Natural killer cell (primary cell): ENCODE measurements at regions not wholly inside any gene's neighbourhood (a gene's known extent, or its start where the extent isn't known, plus 50 kb on each side); places are given as distances from the start of the nearest gene placed in this dataset.
A peak's percentile ranks its signal among the peaks of the same experiment; 100 is the strongest.

Experiments
- ATAC-seq, 3 donors: fragments of 150-1000 bp in 2 of 3; fragments of 200-7000 bp in 1 of 3; cut with Tn5 transposase; 1 replicate in 1 of 3; 2 replicates in 2 of 3; pipeline ENCODE4 v1.10.0; 2021; ENCODE audit warnings: mild to moderate bottlenecking in 2 of 3, moderate library complexity in 2 of 3
- DNase-seq, 2 donors: peaks; one replicate each; pipeline versions ENCODE4 v3.0.0 to v3.0.0-alpha.2; 2013 to 2021; ENCODE audit warnings: mixed read lengths in 1 of 2
- H3K27ac ChIP-seq: one replicate; pipeline ENCODE4 v1.5.1; 2013; ENCODE audit warnings: mild to moderate bottlenecking, low read length
- H3K27me3 ChIP-seq: one replicate; pipeline ENCODE4 v1.6.1; 2013; ENCODE audit warnings: low read length; ENCODE audit not compliant: control insufficient read depth, insufficient read depth
- H3K36me3 ChIP-seq: one replicate; pipeline ENCODE4 v1.6.1; 2013; ENCODE audit warnings: low read length; ENCODE audit not compliant: control insufficient read depth, insufficient read depth
- H3K4me1 ChIP-seq: one replicate; pipeline ENCODE4 v1.6.1; 2013; ENCODE audit warnings: low read length; ENCODE audit not compliant: control insufficient read depth, insufficient read depth
- H3K4me3 ChIP-seq: one replicate; pipeline ENCODE4 v1.5.1; 2013; ENCODE audit warnings: low read length
- H3K9me3 ChIP-seq: one replicate; pipeline ENCODE4 v1.6.1; 2013; ENCODE audit warnings: low read length; ENCODE audit not compliant: control insufficient read depth, insufficient read depth
- H3K27ac Mint-ChIP-seq, 2 donors: one replicate each; pipeline ENCODE4 v1.8.0; 2022; ENCODE audit warnings: mild to moderate bottlenecking in 2 of 2, mixed read lengths in 2 of 2, moderate library complexity in 1 of 2
- H3K27me3 Mint-ChIP-seq, 2 donors: one replicate each; pipeline ENCODE4 v1.8.0; 2022; ENCODE audit warnings: low read depth in 2 of 2, mixed read lengths in 2 of 2
- H3K36me3 Mint-ChIP-seq: one replicate; pipeline ENCODE4 v1.8.0; 2022; ENCODE audit warnings: mixed read lengths
- H3K4me1 Mint-ChIP-seq, 2 donors: one replicate each; pipeline ENCODE4 v1.8.0; 2022; ENCODE audit warnings: mixed read lengths in 2 of 2
- H3K4me3 Mint-ChIP-seq: one replicate; pipeline ENCODE4 v1.8.0; 2022; ENCODE audit warnings: mild to moderate bottlenecking, moderate library complexity, mixed read lengths
- H3K9me3 Mint-ChIP-seq, 2 donors: one replicate each; pipeline ENCODE4 v1.8.0; 2022; ENCODE audit warnings: mixed read lengths in 2 of 2
- WGBS: methylation state at CpG from one replicate; pipeline ENCODE4 v1.1.7; 2013; ENCODE audit warnings: missing lambda C conversion rate; ENCODE audit not compliant: insufficient coverage; 5-methylcytosine and 5-hydroxymethylcytosine counted together
- intact Hi-C: fragments of 100-400 bp; cut with micrococcal nuclease; formaldehyde crosslinking; loops from one replicate; pipeline ENCODE4 v1.14.2; 2022
- TF ChIP-seq, protein P1 (sequence below): fragments of 200-600 bp; IDR thresholded peaks from one replicate; pipeline ENCODE4 v1.8.0; 2022; ENCODE audit warnings: antibody characterized with exemption

- intact Hi-C loops, result no loop called here
- H3K9me3 ChIP-seq, result no peaks in the 10 kb centered on the region
- no peaks in the 10 kb centered on the region for H3K4me1 ChIP-seq
- TF ChIP-seq, protein P1, sequence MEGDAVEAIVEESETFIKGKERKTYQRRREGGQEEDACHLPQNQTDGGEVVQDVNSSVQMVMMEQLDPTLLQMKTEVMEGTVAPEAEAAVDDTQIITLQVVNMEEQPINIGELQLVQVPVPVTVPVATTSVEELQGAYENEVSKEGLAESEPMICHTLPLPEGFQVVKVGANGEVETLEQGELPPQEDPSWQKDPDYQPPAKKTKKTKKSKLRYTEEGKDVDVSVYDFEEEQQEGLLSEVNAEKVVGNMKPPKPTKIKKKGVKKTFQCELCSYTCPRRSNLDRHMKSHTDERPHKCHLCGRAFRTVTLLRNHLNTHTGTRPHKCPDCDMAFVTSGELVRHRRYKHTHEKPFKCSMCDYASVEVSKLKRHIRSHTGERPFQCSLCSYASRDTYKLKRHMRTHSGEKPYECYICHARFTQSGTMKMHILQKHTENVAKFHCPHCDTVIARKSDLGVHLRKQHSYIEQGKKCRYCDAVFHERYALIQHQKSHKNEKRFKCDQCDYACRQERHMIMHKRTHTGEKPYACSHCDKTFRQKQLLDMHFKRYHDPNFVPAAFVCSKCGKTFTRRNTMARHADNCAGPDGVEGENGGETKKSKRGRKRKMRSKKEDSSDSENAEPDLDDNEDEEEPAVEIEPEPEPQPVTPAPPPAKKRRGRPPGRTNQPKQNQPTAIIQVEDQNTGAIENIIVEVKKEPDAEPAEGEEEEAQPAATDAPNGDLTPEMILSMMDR, result peak; percentile 99
- no peak overlapping the region for H3K4me3 ChIP-seq
- no peaks in the 10 kb centered on the region for H3K36me3 ChIP-seq
- H3K27ac ChIP-seq, result no peak overlapping the region
- peaks cover 9% of the 10 kb centered on the region for H3K27me3 ChIP-seq
- Mint-ChIP-seq H3K27ac (no peak overlapping the region), H3K27me3 (peaks cover 20 to 25% of the 10 kb centered on the region in 2 donors), H3K9me3 (no peaks in the 10 kb centered on the region), H3K4me3 (no peak overlapping the region), H3K4me1 (no peaks in the 10 kb centered on the region), H3K36me3 (no peaks in the 10 kb centered on the region)
- 33% methylated on average over 3 of the region's 5 CpGs for WGBS
- peak; percentile 42 to 68 (median 65) for ATAC-seq
- peak in 1 of 2 donors; percentile 72 for DNase-seq
These were observed 88.4 kb downstream of the PMAIP1 start for GRCh38 chr18:59988098-59988706.

GRCh38 chr18:59987102-59987501, 87.3 kb downstream of the PMAIP1 start:
- WGBS, result 85% methylated on average over 3 of the region's 4 CpGs
- Histone ChIP-seq H3K4me1 (no peaks in the 10 kb centered on the region), H3K36me3 (no peaks in the 10 kb centered on the region), H3K27ac (no peak overlapping the region), H3K4me3 (no peak overlapping the region), H3K9me3 (no peaks in the 10 kb centered on the region), H3K27me3 (peaks cover 9% of the 10 kb centered on the region)
- DNase-seq (no peak), ATAC-seq (no peak)
- Mint-ChIP-seq H3K36me3 (no peaks in the 10 kb centered on the region), H3K27me3 (peaks cover 8 to 14% of the 10 kb centered on the region in 2 donors), H3K27ac (no peak overlapping the region), H3K9me3 (no peaks in the 10 kb centered on the region), H3K4me1 (no peaks in the 10 kb centered on the region), H3K4me3 (no peak overlapping the region)
- intact Hi-C loops, result no loop called here
- TF ChIP-seq, protein P1, result no peak

DNA sequence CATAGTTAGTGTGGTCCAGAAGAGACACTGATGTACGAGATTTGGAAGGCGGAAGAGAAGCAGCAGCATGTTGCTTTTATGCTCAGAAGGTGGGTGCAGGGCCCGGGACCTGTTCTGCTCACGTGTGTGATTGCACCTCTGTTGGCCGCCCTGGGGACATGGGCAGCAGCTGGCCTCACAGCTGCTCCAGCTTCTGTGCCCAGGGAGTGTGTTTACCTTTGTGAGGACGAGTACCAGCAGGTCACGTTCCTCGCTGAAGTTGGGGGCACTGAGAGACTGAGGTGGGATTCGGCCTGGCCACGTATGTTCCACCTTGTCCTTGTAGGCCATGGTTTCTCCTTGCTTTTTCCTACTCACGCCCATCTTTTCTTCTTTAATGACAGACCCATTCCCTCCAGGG, 86.3 kb downstream of the PMAIP1 start:
- H3K27ac ChIP-seq, result no peak overlapping the region
- Mint-ChIP-seq H3K27me3 (peaks cover 8 to 12% of the 10 kb centered on the region in 2 donors), H3K4me1 (no peaks in the 10 kb centered on the region), H3K4me3 (no peak overlapping the region), H3K36me3 (no peaks in the 10 kb centered on the region), H3K27ac (no peak overlapping the region), H3K9me3 (no peaks in the 10 kb centered on the region)
- no peak overlapping the region for H3K4me3 ChIP-seq
- H3K4me1 ChIP-seq, result no peaks in the 10 kb centered on the region
- intact Hi-C loops, result no loop called here
- peaks cover 9% of the 10 kb centered on the region for H3K27me3 ChIP-seq
- ATAC-seq (no peak), DNase-seq (no peak)
- H3K9me3 ChIP-seq, result no peaks in the 10 kb centered on the region
- WGBS, result 85% methylated on average over 11 of the region's 11 CpGs
- TF ChIP-seq, protein P1, result no peak
- H3K36me3 ChIP-seq, result no peaks in the 10 kb centered on the region

- no peak overlapping the region for H3K27ac Mint-ChIP-seq
- Histone ChIP-seq H3K4me1 (no peaks in the 10 kb centered on the region), H3K4me3 (no peak overlapping the region), H3K27me3 (peaks cover 9% of the 10 kb centered on the region), H3K36me3 (no peaks in the 10 kb centered on the region), H3K27ac (no peak overlapping the region), H3K9me3 (no peaks in the 10 kb centered on the region)
- intact Hi-C loops, result no loop called here
- no peak for DNase-seq
- ATAC-seq, result no peak
- H3K4me1 Mint-ChIP-seq, result no peaks in the 10 kb centered on the region
- H3K4me3 Mint-ChIP-seq, result no peak overlapping the region
- no peaks in the 10 kb centered on the region for H3K9me3 Mint-ChIP-seq
- peaks cover 8 to 11% of the 10 kb centered on the region in 2 donors for H3K27me3 Mint-ChIP-seq
- TF ChIP-seq, protein P1, result no peak
- 89% methylated on average over 5 of the region's 5 CpGs for WGBS
- H3K36me3 Mint-ChIP-seq, result no peaks in the 10 kb centered on the region
These were observed 85.5 kb downstream of the PMAIP1 start for GRCh38 chr18:59985289-59985688.
